ENCODE measurements at regions not wholly inside any gene's neighbourhood (a gene's known extent, or its start where the extent isn't known, plus 50 kb on each side); places are given as distances from the start of the nearest gene placed in this dataset.

- no peak for TF ChIP-seq CTCF (conservative IDR thresholded peaks at IDR 0.05; ENCODE audit: low read length)
- no peak for TF ChIP-seq EZH2phosphoT487 (IDR thresholded peaks at IDR 0.05; ENCODE audit: borderline replicate concordance)
These were observed 112.2 kb upstream of the SLC4A7 start for GRCh38 chr3:27596334-27596841.
